Endothelial cell of umbilical vein (primary cell): ENCODE measurements at regions not wholly inside any gene's neighbourhood (a gene's known extent, or its start where the extent isn't known, plus 50 kb on each side); places are given as distances from the start of the nearest gene placed in this dataset.

ENCODE experiments used
- BruUV-seq: library from RNA; stranded (reverse); fragments of 400-500 nt; replicated peaks from 2 replicates; lab custom pipeline; 2021; lab: Mats Ljungman, UMichigan
- CTCF ChIA-PET: fragments of 300-600, 350-600 bp; sonication (Branson Sonifier 250); formaldehyde crosslinking; loops from one replicate; lab custom pipeline; 2021; ENCODE audit warnings: antibody characterized with exemption, inconsistent platforms; lab: Charles Lee
- POLR2A ChIA-PET: fragments of 300-600, 350-600 bp; sonication (Branson Sonifier 250); formaldehyde crosslinking; loops from one replicate; lab custom pipeline; 2021; ENCODE audit warnings: antibody characterized with exemption, inconsistent platforms; lab: Charles Lee
- DNase-seq: peaks from one replicate; pipeline ENCODE4 v3.0.0-alpha.2; 2011; ENCODE audit warnings: low read depth, low spot score
- FAIRE-seq: peaks from 2 replicates; lab custom pipeline; 2011; peaks lifted over from hg19 to GRCh38; lab: Jason Lieb, UNC
- H2AFZ ChIP-seq: 2 replicates; pipeline ENCODE4 v1.6.0; 2012; ENCODE audit warnings: low read depth, low read length, control low read depth, inconsistent platforms
- H3K27ac ChIP-seq: 2 replicates; pipeline ENCODE4 v1.5.1; 2011; ENCODE audit warnings: low read depth, mild to moderate bottlenecking, control low read depth, low read length, moderate library complexity; ENCODE audit not compliant: insufficient read depth
- H3K27me3 ChIP-seq, 2 experiments: 2 replicates each; pipeline versions ENCODE4 v1.6.0 to v1.6.1; 2011; ENCODE audit warnings: low read length in 2 of 2, mixed read lengths in 1 of 2; ENCODE audit not compliant: control insufficient read depth in 2 of 2, insufficient read depth in 2 of 2
- H3K36me3 ChIP-seq, 2 experiments: 2 replicates in 1 of 2; 3 replicates in 1 of 2; pipeline ENCODE4 v1.5.1; 2011; ENCODE audit warnings: low read length in 2 of 2, mild to moderate bottlenecking in 1 of 2, moderate library complexity in 1 of 2; ENCODE audit not compliant: control insufficient read depth in 2 of 2, insufficient read depth in 2 of 2; ENCODE audit errors: extremely low read depth in 1 of 2
- H3K4me1 ChIP-seq: 3 replicates; pipeline ENCODE4 v1.5.1; 2011; ENCODE audit warnings: mild to moderate bottlenecking, low read length; ENCODE audit not compliant: control insufficient read depth, insufficient read depth; ENCODE audit errors: extremely low read depth
- H3K4me2 ChIP-seq: 2 replicates; pipeline ENCODE4 v1.6.1; 2011; ENCODE audit warnings: low read length, control low read depth, mixed read lengths; ENCODE audit not compliant: insufficient read depth
- H3K4me3 ChIP-seq, 3 experiments: fragments of 200-600 bp in 1 of 3; sonication (generic), shearing (Covaris generic) in 1 of 3; replicated peaks in 1 of 3; 2 replicates each; pipeline ENCODE4 v1.5.1; 2011 to 2016; ENCODE audit warnings: control low read depth in 3 of 3, low read length in 3 of 3, mild to moderate bottlenecking in 2 of 3, inconsistent platforms in 1 of 3, low read depth in 1 of 3, moderate library complexity in 1 of 3; ENCODE audit not compliant: insufficient read depth in 1 of 3
- H3K79me2 ChIP-seq: 2 replicates; pipeline ENCODE4 v1.6.0; 2012; ENCODE audit warnings: low read length, inconsistent platforms; ENCODE audit not compliant: control insufficient read depth, insufficient read depth
- H3K9ac ChIP-seq: replicated peaks from 2 replicates; pipeline ENCODE3; 2011; ENCODE audit warnings: low read length, control low read depth; ENCODE audit not compliant: insufficient read depth; ENCODE audit errors: extremely low read depth
- H3K9me1 ChIP-seq: replicated peaks from 3 replicates; pipeline ENCODE4 v1.6.0; 2011; ENCODE audit warnings: mild to moderate bottlenecking, low read length; ENCODE audit not compliant: control insufficient read depth, insufficient read depth; ENCODE audit errors: extremely low read depth
- H3K9me3 ChIP-seq: replicated peaks from 2 replicates; pipeline ENCODE4 v1.5.1; 2012; ENCODE audit warnings: low read length, inconsistent platforms; ENCODE audit not compliant: control insufficient read depth, insufficient read depth
- H4K20me1 ChIP-seq: replicated peaks from 2 replicates; pipeline ENCODE3; 2011; ENCODE audit warnings: mild to moderate bottlenecking, low read length; ENCODE audit not compliant: control insufficient read depth, insufficient read depth; ENCODE audit errors: extremely low read depth
- CTCF ChIP-seq, 2 donors: IDR thresholded peaks; 1 replicate in 1 of 2; 2 replicates in 1 of 2; pipeline ENCODE4 v1.5.1; 2011; ENCODE audit warnings: low read length in 2 of 2, mild to moderate bottlenecking in 2 of 2, moderate library complexity in 2 of 2, control low read depth in 1 of 2, inconsistent platforms in 1 of 2, low read depth in 1 of 2; ENCODE audit not compliant: insufficient read depth in 1 of 2; ENCODE audit errors: extremely low read depth in 1 of 2
- EZH2 ChIP-seq: IDR thresholded peaks from 2 replicates; pipeline ENCODE4 v1.6.1; 2012; ENCODE audit warnings: borderline replicate concordance, low read depth, mild to moderate bottlenecking, moderate library complexity, low read length, inconsistent platforms; ENCODE audit not compliant: severe bottlenecking
- FOS ChIP-seq: IDR thresholded peaks from 2 replicates; pipeline ENCODE4 v1.6.1; 2011; ENCODE audit warnings: mild to moderate bottlenecking, low read length, moderate library complexity, borderline replicate concordance; ENCODE audit not compliant: insufficient read depth
- GATA2 ChIP-seq: IDR thresholded peaks from 2 replicates; pipeline ENCODE4 v1.7.0; 2011; ENCODE audit warnings: low read depth, mild to moderate bottlenecking, moderate library complexity, mixed read lengths, low read length; ENCODE audit not compliant: insufficient read length, insufficient read depth
- JUN ChIP-seq: IDR thresholded peaks from 2 replicates; pipeline ENCODE4 v1.6.1; 2011; ENCODE audit warnings: borderline replicate concordance, low read depth; ENCODE audit not compliant: insufficient read length, insufficient read depth
- MAX ChIP-seq: IDR thresholded peaks from 2 replicates; pipeline ENCODE4 v1.6.1; 2011; ENCODE audit not compliant: insufficient read depth, insufficient read length
- MYC ChIP-seq: IDR thresholded peaks from one replicate; pipeline ENCODE4 v1.6.1; 2011; ENCODE audit warnings: mild to moderate bottlenecking, low read depth, low read length
- POLR2A ChIP-seq: IDR thresholded peaks from 2 replicates; pipeline ENCODE4 v1.6.1; 2012; ENCODE audit warnings: low read depth, mild to moderate bottlenecking, control low read depth, low read length
- POLR2AphosphoS5 ChIP-seq: IDR thresholded peaks from 2 replicates; pipeline ENCODE4 v1.6.1; 2012; ENCODE audit warnings: low read depth, mild to moderate bottlenecking, control low read depth, low read length, moderate library complexity; ENCODE audit not compliant: insufficient read depth
- dilution Hi-C: fragments of 300-500 bp; cut with MboI; formaldehyde crosslinking; loops from one replicate; pipeline ENCODE4 v1.15.0; 2019; ENCODE audit warnings: low sequenced_read_pairs; ENCODE audit not compliant: extremely low pct_ligation_motif_present
- intact Hi-C: fragments of 100-400 bp; cut with micrococcal nuclease; formaldehyde crosslinking; loops from one replicate; pipeline ENCODE4 v1.10.0; 2022

DNA sequence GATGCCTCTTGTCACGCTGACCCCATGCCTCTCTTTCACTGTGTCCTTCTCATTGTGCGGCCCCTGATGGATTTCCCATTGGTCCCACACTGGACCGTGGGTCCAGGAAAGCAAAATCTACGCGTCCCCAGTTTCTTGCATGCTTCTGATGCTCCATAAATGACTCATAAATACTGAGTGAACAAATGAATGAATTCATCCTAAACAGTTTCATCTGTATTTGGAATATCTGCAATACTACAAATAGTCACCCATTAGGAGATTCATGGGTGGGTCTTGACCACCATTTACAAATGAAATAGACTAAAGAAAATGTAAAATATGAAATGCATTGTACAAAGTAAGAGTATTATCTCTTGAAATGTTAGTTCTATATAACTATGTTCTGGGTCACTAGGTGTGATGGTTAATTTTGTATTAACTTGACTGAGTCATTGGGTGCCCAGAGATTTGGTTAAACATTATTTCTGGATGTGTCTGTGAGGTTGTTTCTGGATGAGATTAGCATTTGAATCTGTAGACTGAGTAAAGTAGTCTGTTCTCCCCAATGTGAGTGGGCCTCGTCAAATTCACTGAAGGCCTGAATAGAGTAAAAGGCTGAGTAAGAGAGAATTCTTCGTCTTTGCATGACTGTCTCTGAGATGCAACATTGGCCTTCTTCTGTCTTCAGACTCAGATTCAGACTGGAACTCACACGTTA lies 448.7 kb downstream of the PREX1 start:
- dilution Hi-C loops, result no loop called here

More for the DNA sequence above, 448.7 kb downstream of the PREX1 start:
- FAIRE-seq, result no peak
- H3K27me3 ChIP-seq, result no peaks in the 10 kb centered on the region
- CTCF ChIA-PET, result no interaction called here
- no peak overlapping the region for H3K9ac ChIP-seq
- BruUV-seq, result no TSS peak
- H3K9me1 ChIP-seq, result no peaks in the 10 kb centered on the region
- H3K79me2 ChIP-seq, result no peaks in the 10 kb centered on the region
- H3K4me1 ChIP-seq, result peaks cover 9% of the 10 kb centered on the region
- no peak overlapping the region for H3K27ac ChIP-seq
- no peak for DNase-seq
- POLR2A ChIA-PET, result no interaction called here
- no peaks in the 10 kb centered on the region for H3K36me3 ChIP-seq
- no peak overlapping the region for H2AFZ ChIP-seq
- intact Hi-C loops, result no loop called here
- no peaks in the 10 kb centered on the region for H3K9me3 ChIP-seq
- no peaks in the 10 kb centered on the region for H4K20me1 ChIP-seq
- H3K4me2 ChIP-seq, result no peak overlapping the region
- no peak overlapping the region for H3K4me3 ChIP-seq
- TF ChIP-seq JUN (no peak), MYC (no peak), CTCF (IDR thresholded peaks at IDR 0.05; ENCODE audit: extremely low read depth in 1 of 2, insufficient read depth in 1 of 2, low read depth in 1 of 2, low read length in 2 of 2) (no peak), POLR2A (no peak), MAX (no peak), GATA2 (no peak), EZH2 (no peak), FOS (no peak), POLR2AphosphoS5 (no peak)
